GM12801 (cell line): ENCODE measurements at regions not wholly inside any gene's neighbourhood (a gene's known extent, or its start where the extent isn't known, plus 50 kb on each side); places are given as distances from the start of the nearest gene placed in this dataset.

Source experiments
- CTCF ChIP-seq: IDR thresholded peaks from one replicate; pipeline ENCODE4 v1.5.1; 2011; ENCODE audit warnings: control low read depth; ENCODE audit not compliant: insufficient read length; ENCODE audit errors: extremely low read depth

GRCh38 chr1:57748719-57749118 lies 324.9 kb upstream of the DAB1 start:
- no peak for TF ChIP-seq CTCF

- TF ChIP-seq CTCF: no peak
These were observed 324.0 kb upstream of the DAB1 start for GRCh38 chr1:57747818-57748217.

GRCh38 chr1:57741521-57741920 lies 317.7 kb upstream of the DAB1 start:
- TF ChIP-seq CTCF: no peak

- no peak for TF ChIP-seq CTCF
These were observed 313.1 kb upstream of the DAB1 start for GRCh38 chr1:57736940-57737339.

- TF ChIP-seq CTCF: no peak
These were observed 305.3 kb upstream of the DAB1 start for GRCh38 chr1:57729181-57729580.

- TF ChIP-seq CTCF: no peak
These were observed 303.3 kb upstream of the DAB1 start for GRCh38 chr1:57727121-57727520.

GRCh38 chr1:57725318-57725717 lies 301.5 kb upstream of the DAB1 start:
- no peak for TF ChIP-seq CTCF

GRCh38 chr1:57724535-57724934 lies 300.7 kb upstream of the DAB1 start:
- no peak for TF ChIP-seq CTCF
